Anterior cingulate cortex (tissue), 58 donors: ENCODE measurements at regions not wholly inside any gene's neighbourhood (a gene's known extent, or its start where the extent isn't known, plus 50 kb on each side); places are given as distances from the start of the nearest gene placed in this dataset.

Experiments
- DNase-seq, 58 donors: peaks; one replicate each; lab custom pipeline; 2025; lab: John Stamatoyannopoulos, UW

DNA sequence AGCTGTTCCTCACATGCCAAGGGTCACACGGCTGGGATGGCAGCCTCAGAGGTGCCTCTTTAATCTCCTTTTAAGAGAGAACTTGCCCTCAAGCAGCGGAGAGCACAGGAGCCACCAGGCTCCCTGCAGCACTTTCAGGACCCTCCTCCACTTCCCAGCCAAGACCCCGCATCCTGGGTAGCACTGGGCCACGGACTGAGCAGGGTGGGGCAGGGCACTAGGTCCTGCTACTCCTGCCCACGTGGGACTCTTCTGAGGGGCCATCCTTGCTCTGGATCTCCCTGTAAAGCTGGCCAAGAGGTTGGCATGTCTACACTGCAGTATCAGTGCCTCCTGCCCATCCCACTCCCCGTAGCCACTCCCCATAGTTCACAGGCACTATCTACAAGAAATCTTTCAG is 175.3 kb upstream of the GLI2 start:
- no peak for DNase-seq

DNA sequence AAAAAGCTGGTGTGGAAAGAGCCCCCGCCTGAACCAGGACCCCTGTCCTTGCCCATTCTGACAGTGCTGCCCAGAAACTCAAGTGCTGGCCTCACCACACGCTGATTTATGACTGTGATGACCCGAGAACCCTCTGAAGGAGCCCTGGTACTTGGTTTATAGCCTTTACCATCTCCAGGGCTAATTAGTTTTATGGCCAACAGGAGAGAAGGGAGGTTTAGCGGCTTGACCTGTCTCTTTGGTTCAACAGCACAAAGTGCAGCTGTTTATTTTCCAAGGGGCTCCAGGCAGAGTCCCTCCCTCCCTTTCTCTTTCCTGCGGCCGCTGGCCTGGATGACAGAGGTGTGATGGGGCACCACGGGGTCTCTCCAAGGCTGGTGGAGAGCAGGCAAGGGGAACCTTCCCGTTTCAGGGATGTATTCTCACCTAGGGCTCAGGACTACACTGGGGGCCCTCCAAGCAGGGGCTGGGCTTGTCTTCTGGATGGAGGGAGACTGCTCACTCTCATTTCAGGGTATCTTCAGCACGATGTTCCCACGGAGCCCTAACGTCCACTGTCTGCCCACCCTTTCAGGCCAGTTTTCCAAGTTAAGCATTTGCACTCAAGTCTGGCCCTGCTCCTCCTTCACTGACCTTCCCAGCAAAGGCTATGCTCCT is 174.2 kb upstream of the GLI2 start:
- no peak for DNase-seq

- no peak for DNase-seq
These were observed 173.3 kb upstream of the GLI2 start for GRCh38 chr2:120562218-120563005.

DNA sequence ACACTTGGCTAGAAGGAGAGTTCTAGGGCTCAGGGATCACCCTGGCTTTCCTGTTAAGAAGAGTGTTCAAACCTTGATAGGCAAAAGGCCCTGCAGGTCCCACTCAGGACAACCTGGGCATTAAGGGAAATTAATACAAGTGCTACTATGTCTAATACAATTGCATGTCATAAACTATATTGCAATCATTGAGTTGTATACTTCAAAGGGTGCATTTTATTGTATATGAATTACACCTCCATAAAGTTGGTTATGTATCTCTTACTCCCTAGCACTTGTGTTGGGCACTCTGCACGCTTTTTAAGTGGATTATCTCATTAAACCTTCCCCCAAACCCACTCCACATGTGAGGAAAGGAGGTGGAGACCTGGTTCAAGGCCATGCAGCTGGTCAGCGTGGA is 172.1 kb upstream of the GLI2 start:
- no peak for DNase-seq

DNA sequence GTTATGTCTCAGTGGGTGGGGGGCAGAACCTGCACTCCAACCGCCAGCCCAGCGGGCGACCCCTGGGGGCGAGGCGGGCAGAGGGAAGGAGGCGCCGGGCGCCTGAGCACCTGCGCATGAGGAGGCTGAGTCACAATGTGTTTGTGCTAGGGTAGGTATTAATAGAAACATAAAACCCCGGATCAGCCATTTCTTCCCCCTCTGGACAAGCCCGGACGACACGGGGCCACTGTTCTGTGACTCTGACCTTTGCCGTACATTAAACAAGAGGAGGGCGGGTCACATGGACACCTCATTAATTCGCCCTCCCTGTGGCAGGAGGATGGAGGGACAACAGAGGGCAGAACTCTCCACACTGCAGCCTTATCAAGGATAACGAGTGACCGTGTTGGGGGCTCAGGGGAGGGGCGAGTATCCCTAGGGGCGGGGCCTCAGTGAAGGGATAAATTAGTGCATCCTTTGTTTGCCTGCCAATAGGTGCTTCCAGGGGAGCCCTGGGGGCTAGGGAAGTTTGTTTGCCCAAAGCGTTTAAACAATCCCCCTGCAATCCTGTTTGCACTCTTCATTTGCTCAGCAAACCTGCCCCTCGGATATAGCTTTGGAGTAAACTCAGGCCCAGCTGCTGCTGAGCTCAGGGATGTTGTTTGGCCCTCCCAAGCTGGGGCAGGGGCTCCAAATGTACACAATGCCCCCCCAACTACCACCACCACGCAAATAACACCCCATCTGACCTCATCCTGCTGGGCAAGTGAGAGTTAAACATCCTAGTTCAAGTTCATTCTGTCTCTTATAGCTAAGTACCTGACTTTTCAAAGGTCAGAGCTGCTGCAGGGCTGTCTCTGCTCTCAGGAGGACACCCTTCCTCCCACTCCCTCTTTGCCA is 171.2 kb upstream of the GLI2 start:
- no peak for DNase-seq

DNA sequence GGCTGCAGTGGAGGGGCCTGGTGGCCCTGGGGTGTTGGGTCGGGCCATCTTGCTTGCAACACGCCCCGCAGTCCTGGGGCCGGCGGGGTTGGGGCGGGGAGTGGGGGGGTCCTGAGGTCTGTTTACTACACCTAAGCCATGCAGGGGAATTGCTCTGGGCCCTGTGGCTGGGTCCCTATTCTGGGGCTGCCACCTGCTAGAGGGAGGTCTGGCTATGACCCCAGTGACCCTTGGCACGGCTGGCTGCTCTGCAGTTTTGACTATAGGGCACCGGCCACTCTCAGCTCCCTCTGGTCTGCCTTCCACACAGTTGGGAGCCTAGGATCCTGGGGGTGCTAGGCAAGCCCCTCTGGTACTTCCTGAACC is 170.6 kb upstream of the GLI2 start:
- no peak for DNase-seq

GRCh38 chr2:120565929-120566328 is 169.7 kb upstream of the GLI2 start:
- DNase-seq = no peak

DNA sequence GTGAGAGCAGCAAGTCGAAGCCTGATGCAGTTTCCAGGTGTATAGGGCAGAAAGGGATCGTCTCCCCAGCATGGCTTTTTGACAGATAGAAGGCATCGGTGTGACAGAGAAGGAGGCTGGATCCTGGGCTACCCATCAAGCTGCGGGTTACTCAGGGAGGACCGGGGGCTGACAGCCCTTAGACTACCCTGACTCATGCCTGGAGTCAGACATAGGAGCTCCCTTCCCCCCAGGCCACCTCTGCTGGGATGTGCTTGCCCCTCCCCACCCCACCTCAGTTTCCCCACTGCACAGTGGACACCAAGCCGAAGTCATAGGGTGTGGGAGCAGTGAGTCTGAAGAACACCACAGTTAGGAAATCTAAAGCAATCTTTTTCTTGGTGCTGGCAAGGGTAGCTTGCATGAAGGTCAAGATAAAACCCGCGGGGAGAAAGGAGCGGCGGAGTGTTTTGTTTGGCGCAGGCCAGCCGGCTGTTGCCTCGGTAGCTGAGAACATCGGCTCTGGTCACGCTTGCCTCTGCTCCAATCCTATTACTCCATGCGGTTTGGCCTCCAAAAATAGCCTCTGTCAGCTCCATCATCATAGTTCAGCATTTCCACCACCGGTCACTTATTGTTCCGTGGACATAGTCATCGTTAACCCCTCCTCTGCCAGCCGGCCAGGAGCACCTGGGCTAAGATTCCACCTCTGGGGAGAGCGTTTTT is 169.2 kb upstream of the GLI2 start:
- no peak for DNase-seq

- DNase-seq = no peak
These were observed 168.5 kb upstream of the GLI2 start for GRCh38 chr2:120567128-120567527.

- DNase-seq = no peak
These were observed 167.3 kb upstream of the GLI2 start for GRCh38 chr2:120568089-120568974.

DNA sequence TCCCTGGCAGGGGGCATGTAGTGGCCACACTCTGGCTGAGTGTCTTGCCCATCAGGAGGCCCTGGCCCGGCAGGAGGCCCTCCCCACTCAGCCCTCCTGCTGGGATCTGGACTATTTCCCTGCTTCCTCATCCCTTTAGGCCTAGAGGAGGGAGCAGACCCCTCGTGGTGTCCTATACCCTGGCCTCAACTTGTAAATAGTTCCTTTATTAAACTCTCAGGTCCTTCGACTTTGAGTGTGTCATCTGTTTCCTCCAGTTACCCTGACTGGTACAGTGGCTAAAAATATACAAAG is 166.7 kb upstream of the GLI2 start:
- DNase-seq = no peak

DNA sequence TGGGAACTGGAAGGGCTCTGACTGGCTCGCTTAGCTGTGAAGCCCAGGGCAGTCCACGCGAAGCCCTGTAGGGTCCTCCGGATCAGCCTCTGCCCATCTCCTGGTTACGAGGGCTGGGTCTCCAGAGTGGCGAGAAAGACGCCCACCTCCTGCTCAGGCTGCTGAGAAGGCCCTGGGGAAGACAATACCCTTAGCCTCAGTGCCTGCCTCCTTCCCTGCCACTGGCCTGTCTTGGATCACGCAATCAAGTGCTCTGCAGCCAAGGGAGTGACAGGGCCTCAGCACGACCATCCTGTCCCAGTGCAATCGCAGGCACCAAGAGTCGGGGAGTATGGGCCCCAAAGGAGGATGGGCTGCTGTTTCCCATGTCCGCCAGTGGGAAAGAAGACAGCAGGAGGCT is 165.7 kb upstream of the GLI2 start:
- DNase-seq = no peak

- DNase-seq = no peak
These were observed 165.1 kb upstream of the GLI2 start for GRCh38 chr2:120570546-120570945.

- DNase-seq = no peak
These were observed 164.5 kb upstream of the GLI2 start for GRCh38 chr2:120571015-120571728.

- DNase-seq = peak in 2 of 58 donors; percentile 14 to 33
These were observed 163.4 kb upstream of the GLI2 start for GRCh38 chr2:120572226-120572625.

GRCh38 chr2:120574620-120575019 is 161.0 kb upstream of the GLI2 start:
- DNase-seq = no peak

DNA sequence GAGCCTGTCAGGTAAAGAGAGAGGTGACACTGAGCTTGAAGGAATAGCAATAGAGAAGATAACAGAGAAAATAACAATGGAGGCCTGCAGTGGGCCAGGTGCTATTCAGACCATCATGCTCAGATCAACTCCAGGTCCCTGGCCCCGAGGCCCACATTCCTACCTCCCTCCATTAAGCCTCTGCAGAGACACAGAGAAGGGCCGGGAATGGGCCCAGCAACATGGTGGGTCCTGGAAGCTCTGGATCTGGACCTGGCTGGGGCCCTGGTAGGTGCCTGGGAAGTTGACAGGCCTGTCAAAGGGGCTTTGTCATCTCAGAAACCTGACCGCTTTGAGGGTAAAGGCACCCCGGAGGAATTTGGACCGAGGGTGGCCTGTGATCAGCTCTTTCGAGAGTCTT is 159.7 kb upstream of the GLI2 start:
- DNase-seq = no peak

- DNase-seq = peak in 2 of 58 donors; percentile 13 to 31
These were observed 158.9 kb upstream of the GLI2 start for GRCh38 chr2:120576509-120577474.
